GM19395 (cell line): ENCODE measurements at regions not wholly inside any gene's neighbourhood (a gene's known extent, or its start where the extent isn't known, plus 50 kb on each side); places are given as distances from the start of the nearest gene placed in this dataset.
A peak's percentile ranks its signal among the peaks of the same experiment; 100 is the strongest.
"Not testable (repeated sequence)": the region's sequence is repeated elsewhere in the genome, so short reads cannot be mapped to it uniquely, and the experiment has no call there.

Experiments used
- ATAC-seq: cut with Tn5 transposase; IDR thresholded peaks from one replicate; pipeline ENCODE4 v1.9.1; 2021; ENCODE audit warnings: mild to moderate bottlenecking, moderate library complexity; ENCODE audit not compliant: unreplicated experiment

GRCh38 chr4:162761965-162762364 is 404.7 kb downstream of the NAF1 start:
- no peak for ATAC-seq

- not testable (repeated sequence) for ATAC-seq
These were observed 426.5 kb downstream of the NAF1 start for GRCh38 chr4:162740228-162740627.

- ATAC-seq = not testable (repeated sequence)
These were observed 427.1 kb downstream of the NAF1 start for GRCh38 chr4:162739596-162739995.

GRCh38 chr4:162732876-162733275 is 433.8 kb downstream of the NAF1 start:
- ATAC-seq = no peak

GRCh38 chr4:162727766-162728165 is 438.9 kb downstream of the NAF1 start:
- no peak for ATAC-seq

- ATAC-seq = no peak
These were observed 439.5 kb downstream of the NAF1 start for GRCh38 chr4:162727232-162727631.

GRCh38 chr4:162715401-162715800 is 451.3 kb downstream of the NAF1 start:
- ATAC-seq = no peak

GRCh38 chr4:162707962-162708361 is 458.7 kb downstream of the NAF1 start:
- peak; percentile 82 for ATAC-seq

- no peak for ATAC-seq
These were observed 460.1 kb downstream of the NAF1 start for GRCh38 chr4:162706632-162707031.

- ATAC-seq = no peak
These were observed 460.6 kb downstream of the NAF1 start for GRCh38 chr4:162706051-162706450.

- no peak for ATAC-seq
These were observed 461.4 kb downstream of the NAF1 start for GRCh38 chr4:162705130-162705803.

- ATAC-seq = peak; percentile 49
These were observed 465.8 kb downstream of the NAF1 start for GRCh38 chr4:162700815-162701361.

GRCh38 chr4:162700358-162700757 is 466.3 kb downstream of the NAF1 start:
- no peak for ATAC-seq

- no peak for ATAC-seq
These were observed 467.1 kb downstream of the NAF1 start for GRCh38 chr4:162699629-162700028.

GRCh38 chr4:162685410-162685809 is 481.3 kb downstream of the NAF1 start:
- no peak for ATAC-seq

GRCh38 chr4:162684998-162685397 is 481.7 kb downstream of the NAF1 start:
- no peak for ATAC-seq

- ATAC-seq = peak; percentile 11
These were observed 482.4 kb downstream of the NAF1 start for GRCh38 chr4:162684371-162684700.

GRCh38 chr4:162683659-162684370 is 482.9 kb downstream of the NAF1 start:
- peak; percentile 90 for ATAC-seq

GRCh38 chr4:162682651-162683050 is 484.0 kb downstream of the NAF1 start:
- ATAC-seq = no peak

GRCh38 chr4:162681212-162681611 is 485.5 kb downstream of the NAF1 start:
- ATAC-seq = no peak

GRCh38 chr4:162675661-162676060 is 491.0 kb downstream of the NAF1 start:
- no peak for ATAC-seq

GRCh38 chr4:162661913-162662312 is 498.1 kb upstream of the FSTL5 start:
- ATAC-seq = peak; percentile 52
